ENCODE measurements at regions not wholly inside any gene's neighbourhood (a gene's known extent, or its start where the extent isn't known, plus 50 kb on each side); places are given as distances from the start of the nearest gene placed in this dataset.

DNA sequence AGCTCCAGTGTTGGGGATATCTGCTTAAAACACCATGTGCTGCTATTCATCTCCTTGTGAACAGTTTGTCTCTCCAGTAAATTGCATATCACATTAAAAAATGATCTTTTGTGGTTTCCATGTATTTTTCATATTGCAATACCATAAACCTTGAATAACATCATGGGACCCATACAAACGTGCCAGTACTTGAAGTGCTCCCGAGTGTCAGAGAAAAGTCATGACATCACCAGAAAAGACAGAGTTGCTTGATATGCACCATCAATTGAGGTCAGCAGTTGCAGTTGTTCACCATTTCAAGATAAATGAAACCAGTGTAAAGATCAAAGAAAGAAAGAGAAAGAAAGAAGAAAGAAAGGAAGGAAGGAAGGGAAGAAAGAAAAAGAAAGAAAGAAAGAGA is 278.6 kb downstream of the ZNF621 start:
- Histone ChIP-seq H3K27me3 (ENCODE audit: control insufficient read depth, insufficient read depth, low read length) (no peaks in the 10 kb centered on the region), H3K36me3 (ENCODE audit: control insufficient read depth, insufficient read depth, low read length) (no peaks in the 10 kb centered on the region), H3K27ac (ENCODE audit: low read depth, low read length) (no peak overlapping the region), H3K9ac (ENCODE audit: low read length) (no peak overlapping the region), H3K4me3 (ENCODE audit: low read length) (no peak overlapping the region), H3K4me1 (ENCODE audit: control insufficient read depth, insufficient read depth, low read length) (no peaks in the 10 kb centered on the region)

DNA sequence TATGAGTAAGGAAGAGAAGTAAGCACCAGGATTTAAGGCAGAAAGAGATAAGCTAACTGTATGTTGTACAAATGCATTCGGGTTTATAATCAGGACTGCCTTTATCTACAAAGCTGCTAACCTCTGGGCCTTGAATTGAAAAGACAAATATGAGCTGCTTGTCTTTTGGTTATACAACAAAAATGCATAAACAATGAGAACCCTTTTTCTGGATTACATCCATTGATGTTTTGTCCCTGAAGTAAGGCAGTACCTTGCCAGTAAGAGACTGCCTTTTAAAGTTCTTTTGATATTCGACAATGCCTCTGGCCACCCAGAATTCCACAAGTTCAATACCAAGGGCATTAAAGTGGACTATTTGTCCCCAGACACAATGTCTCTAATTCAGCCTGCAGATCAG is 280.7 kb downstream of the ZNF621 start:
- H3K4me3 ChIP-seq (ENCODE audit: low read length): no peak overlapping the region
- no peaks in the 10 kb centered on the region for H3K4me1 ChIP-seq (ENCODE audit: control insufficient read depth, insufficient read depth, low read length)
- H3K27ac ChIP-seq (ENCODE audit: low read depth, low read length): no peak overlapping the region
- H3K9ac ChIP-seq (ENCODE audit: low read length): no peak overlapping the region
- H3K27me3 ChIP-seq (ENCODE audit: control insufficient read depth, insufficient read depth, low read length): no peaks in the 10 kb centered on the region
- no peaks in the 10 kb centered on the region for H3K36me3 ChIP-seq (ENCODE audit: control insufficient read depth, insufficient read depth, low read length)

DNA sequence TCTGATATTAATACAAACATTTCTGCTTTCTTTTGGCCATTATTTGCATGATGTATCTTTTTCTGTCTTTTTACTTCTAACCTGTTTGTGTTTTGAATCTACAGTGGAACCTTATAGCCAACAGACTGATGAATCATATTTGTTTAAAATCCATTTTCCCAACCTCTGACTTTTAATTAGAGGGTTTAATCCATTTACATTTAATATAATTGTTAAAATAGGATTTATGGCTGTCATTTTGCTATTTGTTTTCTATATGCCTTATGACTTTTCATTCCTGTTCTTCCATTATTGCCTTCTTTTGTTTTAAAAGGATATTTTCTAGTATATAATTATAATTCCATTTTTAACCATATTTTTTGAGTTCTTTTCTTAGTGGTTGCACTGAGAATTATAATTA is 286.1 kb downstream of the ZNF621 start:
- H3K27ac ChIP-seq (ENCODE audit: low read depth, low read length): no peak overlapping the region
- H3K27me3 ChIP-seq (ENCODE audit: control insufficient read depth, insufficient read depth, low read length): no peaks in the 10 kb centered on the region
- H3K4me3 ChIP-seq (ENCODE audit: low read length): no peak overlapping the region
- no peak overlapping the region for H3K9ac ChIP-seq (ENCODE audit: low read length)
- no peaks in the 10 kb centered on the region for H3K36me3 ChIP-seq (ENCODE audit: control insufficient read depth, insufficient read depth, low read length)
- H3K4me1 ChIP-seq (ENCODE audit: control insufficient read depth, insufficient read depth, low read length): no peaks in the 10 kb centered on the region

GRCh38 chr3:40817017-40817416 is 292.3 kb downstream of the ZNF621 start:
- H3K4me1 ChIP-seq (ENCODE audit: control insufficient read depth, insufficient read depth, low read length): no peaks in the 10 kb centered on the region
- H3K27me3 ChIP-seq (ENCODE audit: control insufficient read depth, insufficient read depth, low read length): no peaks in the 10 kb centered on the region
- no peaks in the 10 kb centered on the region for H3K36me3 ChIP-seq (ENCODE audit: control insufficient read depth, insufficient read depth, low read length)
- H3K4me3 ChIP-seq (ENCODE audit: low read length): no peak overlapping the region
- no peak overlapping the region for H3K9ac ChIP-seq (ENCODE audit: low read length)
- H3K27ac ChIP-seq (ENCODE audit: low read depth, low read length): no peak overlapping the region

GRCh38 chr3:40821315-40821714 is 296.6 kb downstream of the ZNF621 start:
- Histone ChIP-seq H3K4me1 (ENCODE audit: control insufficient read depth, insufficient read depth, low read length) (no peaks in the 10 kb centered on the region), H3K27ac (ENCODE audit: low read depth, low read length) (no peak overlapping the region), H3K36me3 (ENCODE audit: control insufficient read depth, insufficient read depth, low read length) (no peaks in the 10 kb centered on the region), H3K27me3 (ENCODE audit: control insufficient read depth, insufficient read depth, low read length) (no peaks in the 10 kb centered on the region), H3K4me3 (ENCODE audit: low read length) (no peak overlapping the region), H3K9ac (ENCODE audit: low read length) (no peak overlapping the region)

DNA sequence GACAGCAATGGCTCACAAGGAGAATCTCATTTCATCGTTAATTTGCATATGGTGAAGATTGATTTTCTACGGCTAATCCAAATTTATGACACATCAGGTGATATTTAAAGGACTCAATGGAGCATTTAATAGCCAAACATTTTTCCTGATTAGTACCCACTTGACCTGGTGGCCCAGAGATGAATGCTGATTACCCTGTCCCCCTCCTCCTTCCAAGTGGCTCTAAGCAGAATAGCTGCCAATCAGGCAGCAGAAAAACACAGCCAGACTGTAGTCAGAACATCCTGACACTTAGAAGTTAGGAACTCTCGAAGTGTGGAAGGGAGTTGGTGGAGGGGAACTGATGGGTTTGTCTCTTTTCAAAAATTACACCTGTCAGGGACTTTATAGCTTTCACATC is 302.5 kb downstream of the ZNF621 start:
- H3K4me1 ChIP-seq (ENCODE audit: control insufficient read depth, insufficient read depth, low read length): no peaks in the 10 kb centered on the region
- H3K27ac ChIP-seq (ENCODE audit: low read depth, low read length): no peak overlapping the region
- H3K4me3 ChIP-seq (ENCODE audit: low read length): no peak overlapping the region

GRCh38 chr3:40827942-40828688 is 303.4 kb downstream of the ZNF621 start:
- H3K9ac ChIP-seq (ENCODE audit: low read length): no peak overlapping the region
- H3K36me3 ChIP-seq (ENCODE audit: control insufficient read depth, insufficient read depth, low read length): no peaks in the 10 kb centered on the region
- H3K27me3 ChIP-seq (ENCODE audit: control insufficient read depth, insufficient read depth, low read length): no peaks in the 10 kb centered on the region
- no peak overlapping the region for H3K27ac ChIP-seq (ENCODE audit: low read depth, low read length)
- no peaks in the 10 kb centered on the region for H3K4me1 ChIP-seq (ENCODE audit: control insufficient read depth, insufficient read depth, low read length)
- H3K4me3 ChIP-seq (ENCODE audit: low read length): no peak overlapping the region

More for the DNA sequence above, 302.5 kb downstream of the ZNF621 start:
- H3K36me3 ChIP-seq (ENCODE audit: control insufficient read depth, insufficient read depth, low read length): no peaks in the 10 kb centered on the region
- no peak overlapping the region for H3K9ac ChIP-seq (ENCODE audit: low read length)
- H3K27me3 ChIP-seq (ENCODE audit: control insufficient read depth, insufficient read depth, low read length): no peaks in the 10 kb centered on the region

DNA sequence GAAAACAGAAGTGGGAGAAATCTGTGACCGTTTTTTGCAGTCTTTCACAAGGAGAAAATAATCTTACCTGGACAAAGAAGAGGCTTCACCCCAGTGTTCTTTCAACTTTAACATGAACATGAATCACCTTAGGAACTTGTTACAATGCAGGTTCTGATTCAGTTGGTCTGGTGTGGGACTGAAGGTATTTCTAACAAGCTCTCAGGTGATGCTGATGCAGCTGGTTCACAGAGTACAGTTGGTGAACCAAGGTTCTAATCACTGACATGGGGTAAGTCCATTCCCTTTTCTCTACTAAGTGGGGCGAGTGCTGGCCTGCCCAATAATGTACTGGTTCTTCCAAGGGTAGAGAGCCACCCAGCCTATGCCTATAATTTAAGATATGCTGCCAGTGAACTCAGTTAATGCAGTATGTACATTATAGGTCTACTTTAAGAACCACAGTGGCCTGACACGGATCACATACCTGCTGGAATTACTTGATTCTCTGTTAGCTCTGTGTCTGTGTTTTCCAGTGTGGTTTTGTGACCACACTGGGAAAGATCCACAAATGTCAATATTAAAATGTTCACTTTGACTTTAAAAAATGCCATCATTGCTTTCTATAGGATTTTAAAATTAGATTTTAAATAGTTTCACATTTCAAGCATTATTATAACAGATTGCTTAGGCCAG is 304.1 kb downstream of the ZNF621 start:
- Histone ChIP-seq H3K4me1 (ENCODE audit: control insufficient read depth, insufficient read depth, low read length) (no peaks in the 10 kb centered on the region), H3K9ac (ENCODE audit: low read length) (no peak overlapping the region), H3K27me3 (ENCODE audit: control insufficient read depth, insufficient read depth, low read length) (no peaks in the 10 kb centered on the region), H3K36me3 (ENCODE audit: control insufficient read depth, insufficient read depth, low read length) (no peaks in the 10 kb centered on the region), H3K4me3 (ENCODE audit: low read length) (no peak overlapping the region), H3K27ac (ENCODE audit: low read depth, low read length) (no peak overlapping the region)

DNA sequence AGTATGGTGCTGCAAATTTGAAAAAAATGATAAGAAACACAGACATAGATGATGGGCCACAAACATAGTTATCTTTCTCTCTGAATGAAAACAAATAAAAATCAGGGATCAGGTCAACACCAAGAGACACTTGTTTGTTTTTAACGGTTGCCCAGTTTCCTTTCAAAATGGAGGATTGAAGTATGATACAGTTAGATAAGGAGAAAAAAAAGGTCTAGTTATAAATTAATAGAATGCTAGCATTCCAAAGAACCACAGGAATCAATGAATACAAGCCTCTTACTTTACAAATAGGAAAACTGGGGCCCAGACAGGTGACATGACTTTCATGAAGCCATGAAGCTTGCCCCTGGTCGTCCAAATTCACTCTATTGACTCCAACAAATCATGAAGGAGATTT is 305.1 kb downstream of the ZNF621 start:
- no peaks in the 10 kb centered on the region for H3K4me1 ChIP-seq (ENCODE audit: control insufficient read depth, insufficient read depth, low read length)
- H3K4me3 ChIP-seq (ENCODE audit: low read length): no peak overlapping the region
- no peak overlapping the region for H3K27ac ChIP-seq (ENCODE audit: low read depth, low read length)

GRCh38 chr3:40837300-40837699 is 312.5 kb downstream of the ZNF621 start:
- Histone ChIP-seq H3K9ac (ENCODE audit: low read length) (no peak overlapping the region), H3K4me1 (ENCODE audit: control insufficient read depth, insufficient read depth, low read length) (no peaks in the 10 kb centered on the region), H3K27ac (ENCODE audit: low read depth, low read length) (no peak overlapping the region)

More for the DNA sequence above, 305.1 kb downstream of the ZNF621 start:
- Histone ChIP-seq H3K9ac (ENCODE audit: low read length) (no peak overlapping the region), H3K36me3 (ENCODE audit: control insufficient read depth, insufficient read depth, low read length) (no peaks in the 10 kb centered on the region), H3K27me3 (ENCODE audit: control insufficient read depth, insufficient read depth, low read length) (no peaks in the 10 kb centered on the region)

DNA sequence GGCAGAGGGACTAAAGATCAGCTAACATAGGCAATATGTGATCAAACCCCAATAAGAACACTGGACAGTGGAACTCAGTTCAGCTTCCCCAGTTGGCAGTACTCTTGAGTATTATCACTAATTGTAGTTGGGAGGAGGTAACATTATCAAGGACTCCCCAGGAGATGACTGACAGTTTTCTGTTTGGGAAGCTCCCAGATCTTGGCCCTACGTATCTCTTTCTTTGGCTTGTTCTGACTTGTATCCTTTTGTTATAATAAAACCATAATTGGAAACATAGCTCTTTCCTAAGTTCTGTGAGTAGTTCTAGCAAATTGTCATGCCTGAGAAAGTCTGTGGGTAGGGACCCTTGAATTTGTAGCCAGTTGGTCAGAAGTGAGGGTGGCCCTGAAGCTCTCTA is 316.4 kb downstream of the ZNF621 start:
- Histone ChIP-seq H3K27ac (ENCODE audit: low read depth, low read length) (no peak overlapping the region), H3K4me1 (ENCODE audit: control insufficient read depth, insufficient read depth, low read length) (no peaks in the 10 kb centered on the region), H3K9ac (ENCODE audit: low read length) (no peak overlapping the region), H3K27me3 (ENCODE audit: control insufficient read depth, insufficient read depth, low read length) (no peaks in the 10 kb centered on the region), H3K4me3 (ENCODE audit: low read length) (no peak overlapping the region), H3K36me3 (ENCODE audit: control insufficient read depth, insufficient read depth, low read length) (no peaks in the 10 kb centered on the region)

More at GRCh38 chr3:40837300-40837699, 312.5 kb downstream of the ZNF621 start:
- H3K4me3 ChIP-seq (ENCODE audit: low read length): no peak overlapping the region
- no peaks in the 10 kb centered on the region for H3K36me3 ChIP-seq (ENCODE audit: control insufficient read depth, insufficient read depth, low read length)
- H3K27me3 ChIP-seq (ENCODE audit: control insufficient read depth, insufficient read depth, low read length): no peaks in the 10 kb centered on the region

- no peaks in the 10 kb centered on the region for H3K4me1 ChIP-seq (ENCODE audit: control insufficient read depth, insufficient read depth, low read length)
- no peaks in the 10 kb centered on the region for H3K36me3 ChIP-seq (ENCODE audit: control insufficient read depth, insufficient read depth, low read length)
- H3K27me3 ChIP-seq (ENCODE audit: control insufficient read depth, insufficient read depth, low read length): no peaks in the 10 kb centered on the region
- no peak overlapping the region for H3K27ac ChIP-seq (ENCODE audit: low read depth, low read length)
- no peak overlapping the region for H3K9ac ChIP-seq (ENCODE audit: low read length)
- H3K4me3 ChIP-seq (ENCODE audit: low read length): no peak overlapping the region
These were observed 316.9 kb downstream of the ZNF621 start for GRCh38 chr3:40841570-40842109.

DNA sequence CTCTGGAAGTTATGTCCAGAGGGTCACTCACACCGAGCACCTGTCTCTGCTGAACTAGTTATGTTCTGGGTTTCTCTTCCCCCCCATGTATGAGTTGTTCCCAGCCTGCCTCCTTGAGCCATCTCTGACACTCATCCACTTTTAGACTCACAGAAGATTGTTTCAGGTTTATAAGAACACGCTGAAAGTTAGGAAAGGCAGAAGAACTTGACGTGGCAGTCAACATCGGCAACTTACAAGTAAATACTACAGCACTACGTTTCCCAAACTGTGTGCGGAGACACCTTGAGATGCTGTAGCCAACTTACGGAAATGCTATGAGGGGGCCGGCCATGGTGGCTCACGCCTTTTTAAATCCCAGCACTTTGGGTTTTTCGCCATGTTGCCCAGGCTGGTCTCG is 318.0 kb downstream of the ZNF621 start:
- no peak overlapping the region for H3K4me3 ChIP-seq (ENCODE audit: low read length)
- no peaks in the 10 kb centered on the region for H3K36me3 ChIP-seq (ENCODE audit: control insufficient read depth, insufficient read depth, low read length)
- H3K27me3 ChIP-seq (ENCODE audit: control insufficient read depth, insufficient read depth, low read length): no peaks in the 10 kb centered on the region
- no peaks in the 10 kb centered on the region for H3K4me1 ChIP-seq (ENCODE audit: control insufficient read depth, insufficient read depth, low read length)
- no peak overlapping the region for H3K9ac ChIP-seq (ENCODE audit: low read length)
- no peak overlapping the region for H3K27ac ChIP-seq (ENCODE audit: low read depth, low read length)
